ENCODE measurements at regions not wholly inside any gene's neighbourhood (a gene's known extent, or its start where the extent isn't known, plus 50 kb on each side); places are given as distances from the start of the nearest gene placed in this dataset.

- TF ChIP-seq CTCF (conservative IDR thresholded peaks at IDR 0.05; ENCODE audit: low read depth in 2 of 2), result no peak
- no peak for TF ChIP-seq POLR2AphosphoS5 (IDR thresholded peaks at IDR 0.05; ENCODE audit: low read depth)
Measured at GRCh38 chr3:180283251-180283650, 246.5 kb upstream of the PEX5L start.

Measured in GM23338 (cell line).